ENCODE measurements at regions not wholly inside any gene's neighbourhood (a gene's known extent, or its start where the extent isn't known, plus 50 kb on each side); places are given as distances from the start of the nearest gene placed in this dataset.
"Not testable (repeated sequence)": the region's sequence is repeated elsewhere in the genome, so short reads cannot be mapped to it uniquely, and the experiment has no call there.

DNA sequence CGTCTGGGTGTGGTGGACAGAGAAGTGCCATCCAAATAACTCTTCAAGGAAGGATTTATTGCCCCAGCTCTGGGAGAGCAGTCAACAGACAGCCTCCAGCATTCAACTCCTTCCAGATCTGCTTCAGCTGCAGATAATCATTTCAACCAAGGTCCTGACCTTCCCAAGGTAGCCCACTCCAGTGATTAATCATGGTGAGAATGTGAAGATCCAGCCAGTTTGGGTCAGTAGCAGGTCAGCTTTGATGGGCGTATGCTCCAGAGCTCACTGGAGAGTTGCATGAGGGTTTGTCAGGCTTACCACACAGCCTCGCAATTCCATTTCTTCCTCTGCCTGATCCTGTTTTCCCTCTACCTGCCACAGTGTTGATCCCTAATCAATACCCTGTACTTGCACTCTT is 214.5 kb upstream of the ZRANB2 start:
- TF ChIP-seq, protein P1, sequence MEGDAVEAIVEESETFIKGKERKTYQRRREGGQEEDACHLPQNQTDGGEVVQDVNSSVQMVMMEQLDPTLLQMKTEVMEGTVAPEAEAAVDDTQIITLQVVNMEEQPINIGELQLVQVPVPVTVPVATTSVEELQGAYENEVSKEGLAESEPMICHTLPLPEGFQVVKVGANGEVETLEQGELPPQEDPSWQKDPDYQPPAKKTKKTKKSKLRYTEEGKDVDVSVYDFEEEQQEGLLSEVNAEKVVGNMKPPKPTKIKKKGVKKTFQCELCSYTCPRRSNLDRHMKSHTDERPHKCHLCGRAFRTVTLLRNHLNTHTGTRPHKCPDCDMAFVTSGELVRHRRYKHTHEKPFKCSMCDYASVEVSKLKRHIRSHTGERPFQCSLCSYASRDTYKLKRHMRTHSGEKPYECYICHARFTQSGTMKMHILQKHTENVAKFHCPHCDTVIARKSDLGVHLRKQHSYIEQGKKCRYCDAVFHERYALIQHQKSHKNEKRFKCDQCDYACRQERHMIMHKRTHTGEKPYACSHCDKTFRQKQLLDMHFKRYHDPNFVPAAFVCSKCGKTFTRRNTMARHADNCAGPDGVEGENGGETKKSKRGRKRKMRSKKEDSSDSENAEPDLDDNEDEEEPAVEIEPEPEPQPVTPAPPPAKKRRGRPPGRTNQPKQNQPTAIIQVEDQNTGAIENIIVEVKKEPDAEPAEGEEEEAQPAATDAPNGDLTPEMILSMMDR (IDR thresholded peaks at IDR 0.05; ENCODE audit: insufficient read depth in 1 of 2, low read depth in 1 of 2, low read length in 1 of 2, severe bottlenecking in 1 of 2, unreplicated experiment in 1 of 2), result no peak
- no TSS peak for BruUV-seq (replicated peaks)
- H3K9me3 Mint-ChIP-seq (ENCODE audit: unreplicated experiment), result no peaks in the 10 kb centered on the region
- no peaks in the 10 kb centered on the region for H3K4me1 Mint-ChIP-seq (ENCODE audit: low read depth, unreplicated experiment)
- intact Hi-C loops (cut with micrococcal nuclease; ENCODE audit: unreplicated experiment), result no loop called here
- no peaks in the 10 kb centered on the region for H3K36me3 Mint-ChIP-seq (ENCODE audit: insufficient read depth, unreplicated experiment)
- Histone ChIP-seq H3K4me3 (ENCODE audit: low read depth, low read length) (no peak overlapping the region), H3K27me3 (replicated peaks; ENCODE audit: control insufficient read depth, insufficient read depth, low read length) (no peaks in the 10 kb centered on the region), H3K9me3 (no peaks in the 10 kb centered on the region), H3K4me1 (no peaks in the 10 kb centered on the region), H3K36me3 (ENCODE audit: control insufficient read depth, insufficient read depth, low read length) (no peaks in the 10 kb centered on the region)
- no peak for DNase-seq
- H3K27ac Mint-ChIP-seq (ENCODE audit: unreplicated experiment), result no peak overlapping the region
- peaks cover 4% of the 10 kb centered on the region for H3K27me3 Mint-ChIP-seq (ENCODE audit: insufficient read depth, unreplicated experiment)
- H3K4me3 Mint-ChIP-seq (ENCODE audit: unreplicated experiment), result no peak overlapping the region
- ChIA-PET POLR2A (no interaction called here), CTCF (no interaction called here)

DNA sequence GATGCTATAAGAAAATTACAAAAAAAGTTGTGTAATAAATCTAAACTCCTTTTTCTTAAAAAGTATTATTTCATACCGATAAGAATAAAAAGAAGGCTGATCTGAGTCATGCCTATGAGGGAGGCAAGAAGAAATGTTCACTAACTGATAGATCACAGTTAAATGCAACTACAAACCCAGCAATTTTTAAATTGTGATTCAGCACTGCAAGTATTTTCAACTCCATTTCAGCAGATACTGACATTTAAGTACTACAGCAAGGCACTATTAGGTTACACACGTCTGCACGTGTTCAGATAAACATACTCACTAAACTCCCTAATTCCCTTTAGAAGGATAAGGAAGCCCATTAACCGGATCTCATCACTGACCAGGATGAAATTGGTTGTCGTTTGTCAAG is 213.3 kb upstream of the ZRANB2 start:
- Histone ChIP-seq H3K9me3 (no peaks in the 10 kb centered on the region), H3K36me3 (ENCODE audit: control insufficient read depth, insufficient read depth, low read length) (no peaks in the 10 kb centered on the region), H3K4me1 (no peaks in the 10 kb centered on the region), H3K27me3 (replicated peaks; ENCODE audit: control insufficient read depth, insufficient read depth, low read length) (no peaks in the 10 kb centered on the region), H3K4me3 (ENCODE audit: low read depth, low read length) (no peak overlapping the region)
- DNase-seq, result no peak
- H3K4me1 Mint-ChIP-seq (ENCODE audit: low read depth, unreplicated experiment), result no peaks in the 10 kb centered on the region
- no peaks in the 10 kb centered on the region for H3K36me3 Mint-ChIP-seq (ENCODE audit: insufficient read depth, unreplicated experiment)
- no peak overlapping the region for H3K4me3 Mint-ChIP-seq (ENCODE audit: unreplicated experiment)
- ChIA-PET CTCF (no interaction called here), POLR2A (no interaction called here)
- H3K27ac Mint-ChIP-seq (ENCODE audit: unreplicated experiment), result no peak overlapping the region
- peaks cover 4% of the 10 kb centered on the region for H3K27me3 Mint-ChIP-seq (ENCODE audit: insufficient read depth, unreplicated experiment)
- H3K9me3 Mint-ChIP-seq (ENCODE audit: unreplicated experiment), result no peaks in the 10 kb centered on the region
- intact Hi-C loops (cut with micrococcal nuclease; ENCODE audit: unreplicated experiment), result no loop called here
- BruUV-seq (replicated peaks), result no TSS peak
- TF ChIP-seq, protein P1 (IDR thresholded peaks at IDR 0.05; ENCODE audit: insufficient read depth in 1 of 2, low read depth in 1 of 2, low read length in 1 of 2, severe bottlenecking in 1 of 2, unreplicated experiment in 1 of 2), result no peak

DNA sequence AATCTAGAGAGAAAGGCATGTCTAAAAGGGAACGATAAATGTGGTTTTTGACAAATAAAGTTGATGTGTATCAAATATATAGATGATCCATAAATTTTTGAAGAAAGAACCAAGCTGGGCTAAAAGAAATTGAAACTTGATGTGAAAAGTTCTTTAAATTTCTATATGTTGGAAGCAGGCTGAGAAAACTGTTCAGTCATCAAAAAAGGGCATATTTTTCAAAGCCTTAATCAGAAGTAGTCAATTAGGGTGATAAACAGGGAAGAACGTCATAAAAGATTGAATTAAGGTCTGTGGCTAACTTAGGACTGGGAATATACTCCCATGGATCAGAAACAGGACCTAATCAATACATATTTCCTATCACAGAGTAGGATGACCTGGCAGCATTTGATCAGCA is 211.4 kb upstream of the ZRANB2 start:
- H3K9me3 Mint-ChIP-seq (ENCODE audit: unreplicated experiment), result no peaks in the 10 kb centered on the region
- CTCF ChIA-PET, result no interaction called here

DNA sequence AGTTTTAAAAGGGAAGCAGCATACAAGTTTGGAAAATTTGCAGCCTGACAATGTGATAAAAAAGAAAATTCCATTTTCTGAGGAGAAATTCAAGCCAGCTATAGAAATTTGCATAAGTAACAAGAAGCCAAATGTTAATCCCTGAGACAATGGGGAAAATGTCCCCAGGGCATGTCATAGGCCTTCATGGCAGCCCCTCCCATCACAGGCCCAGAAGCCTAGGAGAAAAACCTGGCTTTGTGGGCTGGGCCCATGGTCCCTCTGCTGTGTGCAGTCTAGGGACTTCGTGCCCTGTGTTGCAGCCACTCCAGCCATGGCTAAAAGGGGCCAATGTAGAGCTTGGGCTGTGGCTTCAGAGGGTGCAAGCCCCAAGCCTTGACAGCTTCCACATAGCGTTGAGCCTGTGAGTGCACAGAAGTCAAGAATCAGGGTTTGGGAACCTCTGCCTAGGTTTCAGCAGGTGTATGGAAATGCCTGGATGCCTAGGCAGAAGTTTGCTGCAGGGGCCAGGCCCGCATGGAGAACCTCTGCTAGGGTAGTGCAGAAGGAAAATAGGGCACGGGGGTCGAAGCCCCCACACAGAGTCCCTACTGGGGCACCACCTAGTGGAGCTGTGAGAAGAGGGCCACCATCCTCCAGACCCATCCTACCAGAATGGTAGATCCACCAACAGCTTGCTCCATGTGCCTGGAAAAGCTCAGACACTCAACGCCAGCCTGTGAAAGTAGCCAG is 209.8 kb upstream of the ZRANB2 start:
- intact Hi-C loops (cut with micrococcal nuclease; ENCODE audit: unreplicated experiment), result not testable (repeated sequence)

More for the DNA sequence above, 211.4 kb upstream of the ZRANB2 start:
- no peak overlapping the region for H3K4me3 ChIP-seq (ENCODE audit: low read depth, low read length)
- Mint-ChIP-seq H3K27me3 (ENCODE audit: insufficient read depth, unreplicated experiment) (peaks cover 4% of the 10 kb centered on the region), H3K27ac (ENCODE audit: unreplicated experiment) (no peak overlapping the region), H3K36me3 (ENCODE audit: insufficient read depth, unreplicated experiment) (no peaks in the 10 kb centered on the region), H3K4me3 (ENCODE audit: unreplicated experiment) (no peak overlapping the region), H3K4me1 (ENCODE audit: low read depth, unreplicated experiment) (no peaks in the 10 kb centered on the region)
- BruUV-seq (replicated peaks), result no TSS peak
- no peaks in the 10 kb centered on the region for H3K9me3 ChIP-seq
- TF ChIP-seq, protein P1 (IDR thresholded peaks at IDR 0.05; ENCODE audit: insufficient read depth in 1 of 2, low read depth in 1 of 2, low read length in 1 of 2, severe bottlenecking in 1 of 2, unreplicated experiment in 1 of 2), result no peak
- no peaks in the 10 kb centered on the region for H3K36me3 ChIP-seq (ENCODE audit: control insufficient read depth, insufficient read depth, low read length)
- no peak for DNase-seq
- intact Hi-C loops (cut with micrococcal nuclease; ENCODE audit: unreplicated experiment), result no loop called here
- POLR2A ChIA-PET, result no interaction called here
- H3K4me1 ChIP-seq, result no peaks in the 10 kb centered on the region
- no peaks in the 10 kb centered on the region for H3K27me3 ChIP-seq (replicated peaks; ENCODE audit: control insufficient read depth, insufficient read depth, low read length)

More for the DNA sequence above, 209.8 kb upstream of the ZRANB2 start:
- CTCF ChIA-PET; H3K4me1 ChIP-seq; BruUV-seq (replicated peaks); POLR2A ChIA-PET; H3K9me3 ChIP-seq; H3K4me3 Mint-ChIP-seq (ENCODE audit: unreplicated experiment); H3K36me3 ChIP-seq (ENCODE audit: control insufficient read depth, insufficient read depth, low read length); H3K27ac Mint-ChIP-seq (ENCODE audit: unreplicated experiment); DNase-seq; H3K27me3 Mint-ChIP-seq (ENCODE audit: insufficient read depth, unreplicated experiment); H3K27me3 ChIP-seq (replicated peaks; ENCODE audit: control insufficient read depth, insufficient read depth, low read length); H3K9me3 Mint-ChIP-seq (ENCODE audit: unreplicated experiment); H3K36me3 Mint-ChIP-seq (ENCODE audit: insufficient read depth, unreplicated experiment); H3K4me3 ChIP-seq (ENCODE audit: low read depth, low read length); H3K4me1 Mint-ChIP-seq (ENCODE audit: low read depth, unreplicated experiment): not testable (repeated sequence)

All from Caco-2 (cell line).